ENCODE measurements at regions not wholly inside any gene's neighbourhood (a gene's known extent, or its start where the extent isn't known, plus 50 kb on each side); places are given as distances from the start of the nearest gene placed in this dataset.

DNA sequence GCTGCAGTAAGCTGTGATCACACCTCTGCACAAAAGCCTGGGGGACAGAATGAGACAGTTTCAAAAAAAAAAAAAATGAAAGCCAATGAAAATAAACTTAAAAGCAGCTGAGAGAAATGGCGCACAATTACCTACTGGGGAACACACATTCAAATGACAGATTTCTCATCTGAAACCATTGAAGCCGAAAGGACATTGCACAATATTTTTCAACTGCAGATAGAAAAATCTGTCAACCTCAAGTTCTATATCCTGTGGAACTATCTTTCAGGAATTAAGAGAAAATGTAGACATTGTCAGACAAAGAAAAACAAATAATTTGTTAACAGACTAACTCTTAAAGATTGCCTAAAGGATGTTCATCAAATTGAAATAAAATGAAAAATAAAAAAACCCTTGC, 442.8 kb downstream of the MATN1 start:
- no peak for DNase-seq

DNA sequence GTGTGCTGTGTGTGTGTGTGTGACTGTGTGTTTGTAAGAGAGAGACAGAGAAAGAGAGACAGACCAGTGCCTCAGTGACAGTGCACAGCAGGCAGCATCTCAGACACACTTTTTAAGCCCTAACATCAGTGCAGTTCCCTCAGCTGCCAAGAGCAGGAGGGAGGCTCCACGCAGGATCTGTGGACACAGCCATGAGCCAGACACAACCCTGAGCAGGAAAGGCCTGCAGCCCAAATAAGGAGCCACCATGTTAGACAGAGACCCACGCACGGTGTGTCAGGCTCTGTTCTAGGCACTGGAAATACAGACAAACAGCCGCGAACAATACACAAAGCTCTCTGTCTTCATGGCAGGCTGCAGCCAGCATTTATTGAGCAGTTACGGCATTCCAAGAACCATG, 445.5 kb downstream of the MATN1 start:
- no peak for DNase-seq

DNA sequence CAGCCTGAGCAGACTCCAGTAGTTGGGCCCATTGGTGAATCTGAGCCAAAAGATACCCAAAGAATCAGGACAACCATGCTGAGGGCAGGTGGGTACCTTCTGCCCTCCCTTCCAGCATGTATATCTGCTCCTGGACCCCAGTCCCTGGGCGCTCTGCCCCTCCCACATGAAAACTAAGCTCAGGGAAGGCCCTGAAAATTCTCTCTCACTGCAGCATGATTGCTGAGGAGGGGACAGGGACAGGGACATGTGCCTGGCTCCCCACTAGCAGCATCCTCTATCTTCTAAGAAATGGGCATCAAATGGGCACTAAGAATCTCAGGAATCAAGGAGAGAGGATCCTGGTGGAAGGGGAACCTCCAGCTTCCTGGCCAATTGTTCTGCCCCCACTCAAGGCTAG, 446.0 kb downstream of the MATN1 start:
- no peak for DNase-seq

DNA sequence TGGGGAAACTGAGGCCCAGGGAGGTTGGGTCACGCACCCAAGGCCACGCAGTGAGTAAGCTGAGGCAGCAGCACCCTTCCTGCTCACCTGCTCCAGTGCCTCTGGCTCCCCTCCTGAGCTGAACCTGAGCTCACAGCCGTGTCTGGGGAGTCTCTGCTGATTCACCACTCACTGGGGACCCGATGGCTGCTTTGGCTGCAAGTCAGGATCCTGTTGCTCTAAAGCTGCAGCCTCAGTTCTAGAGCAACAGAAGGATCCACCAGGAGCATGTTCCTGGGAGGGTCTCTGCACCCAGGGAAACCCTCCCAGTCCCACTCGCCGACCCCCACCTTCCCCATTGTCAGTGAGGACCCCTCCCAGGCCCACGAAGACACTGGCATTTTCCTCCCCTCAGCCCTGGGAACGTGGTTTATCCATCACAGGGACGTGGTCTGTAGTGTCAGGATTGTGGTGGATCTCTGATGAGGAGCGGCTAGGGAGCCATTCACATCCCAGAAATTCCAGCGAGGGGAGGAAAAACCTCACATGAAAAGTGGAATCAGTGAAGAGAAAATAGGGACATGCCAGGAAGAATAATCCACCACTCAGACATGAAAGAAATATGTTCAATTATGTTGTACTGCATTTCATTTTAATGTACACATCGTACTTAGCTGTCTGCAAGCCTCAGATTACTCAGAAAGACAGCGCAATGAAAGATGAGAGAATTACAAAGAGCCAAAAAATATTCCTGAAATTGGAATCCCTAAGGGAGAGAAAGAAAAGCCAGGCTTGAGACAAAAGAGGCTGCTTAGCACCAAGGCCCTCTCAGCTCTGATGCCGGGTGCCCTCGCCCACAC, 447.2 kb downstream of the MATN1 start:
- no peak for DNase-seq

DNA sequence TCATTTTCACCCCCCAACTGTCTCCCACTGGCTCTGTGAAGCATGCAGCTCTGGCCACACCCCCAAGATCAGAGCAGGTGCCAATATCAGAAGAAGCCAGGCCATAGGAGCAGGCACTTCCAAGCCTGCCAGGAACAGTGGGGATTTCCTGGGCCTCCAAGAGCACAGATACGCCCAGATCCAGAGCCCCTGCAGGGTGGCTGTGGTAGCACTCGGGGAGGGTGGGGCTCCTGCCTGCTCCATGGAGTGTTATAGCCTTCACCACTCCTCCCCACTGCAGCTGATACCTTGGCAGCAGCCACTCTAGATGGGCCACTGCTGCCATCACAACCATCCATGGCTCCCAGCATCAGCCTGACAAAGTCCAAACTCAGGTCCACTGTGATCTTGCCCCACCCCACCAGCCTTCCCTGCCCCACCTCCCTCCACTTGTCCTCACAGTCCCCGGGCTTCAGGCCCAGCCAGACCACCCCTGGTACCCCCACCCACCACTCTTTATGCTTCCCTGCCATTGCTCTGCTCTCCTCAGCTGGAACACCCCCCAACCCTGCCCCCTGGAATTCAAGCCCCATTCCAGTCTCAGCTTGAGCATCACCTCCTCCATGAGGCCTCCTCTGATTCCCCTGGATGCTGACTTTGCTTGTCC, 448.3 kb downstream of the MATN1 start:
- no peak for DNase-seq

DNA sequence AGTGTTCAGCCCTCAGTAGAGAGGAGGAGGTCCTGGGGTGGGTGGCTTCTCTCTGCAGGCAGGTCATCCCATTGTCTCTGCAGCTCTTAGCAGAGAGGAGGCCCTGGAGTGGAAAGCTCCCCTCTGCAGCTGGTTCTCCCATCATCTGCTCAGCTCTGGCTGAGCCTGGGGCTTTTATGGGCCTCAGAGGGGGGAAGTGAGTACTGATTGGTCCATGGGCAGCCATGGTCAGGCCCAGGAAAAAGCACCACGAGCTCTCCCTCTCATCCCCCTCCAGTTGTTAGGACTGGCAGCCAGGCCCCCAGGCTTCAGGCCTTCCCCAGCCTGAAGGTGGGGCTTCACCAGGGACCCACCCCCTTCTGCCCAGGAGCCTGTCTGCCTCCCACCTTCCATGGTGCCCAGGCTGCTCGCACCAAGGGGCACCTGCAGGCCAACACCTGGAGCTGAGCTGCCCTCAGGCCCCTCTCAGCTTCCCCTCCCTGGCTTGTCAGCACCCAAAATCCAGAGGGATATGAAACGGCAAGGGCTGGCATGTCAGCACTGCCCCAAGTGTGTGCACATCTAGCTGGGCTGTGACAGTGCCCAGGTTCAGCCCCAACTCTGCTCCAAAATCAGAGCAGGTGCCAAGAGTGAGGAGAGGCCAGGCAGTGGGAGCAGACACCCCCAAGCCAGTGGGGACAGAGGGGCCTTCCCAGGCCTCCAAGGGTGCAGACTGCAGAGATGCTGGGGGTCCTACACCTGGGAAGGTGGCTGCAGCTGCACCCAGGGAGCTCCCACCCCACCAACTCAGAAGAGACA, 449.0 kb downstream of the MATN1 start:
- DNase-seq, result no peak

DNA sequence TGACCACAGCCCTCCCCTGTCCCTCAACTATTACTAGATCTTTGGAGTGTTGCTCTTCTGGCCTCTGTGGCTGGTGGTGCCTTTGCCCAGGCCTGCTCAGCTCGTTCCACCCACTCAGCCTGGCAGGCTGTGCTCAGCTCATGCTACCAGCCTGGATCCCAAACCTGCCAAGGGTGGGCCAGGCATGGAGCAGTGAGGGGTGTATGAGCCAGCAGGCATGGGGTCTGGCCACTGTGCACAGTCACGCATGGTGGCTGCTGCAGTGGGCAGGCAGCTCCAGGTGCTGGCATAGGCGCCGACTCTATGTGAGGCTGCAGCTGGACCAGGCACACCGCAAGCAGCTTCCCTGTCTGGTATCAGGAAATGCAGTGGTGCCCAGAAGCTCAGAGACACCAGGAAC, 449.9 kb downstream of the MATN1 start:
- DNase-seq, result no peak

DNA sequence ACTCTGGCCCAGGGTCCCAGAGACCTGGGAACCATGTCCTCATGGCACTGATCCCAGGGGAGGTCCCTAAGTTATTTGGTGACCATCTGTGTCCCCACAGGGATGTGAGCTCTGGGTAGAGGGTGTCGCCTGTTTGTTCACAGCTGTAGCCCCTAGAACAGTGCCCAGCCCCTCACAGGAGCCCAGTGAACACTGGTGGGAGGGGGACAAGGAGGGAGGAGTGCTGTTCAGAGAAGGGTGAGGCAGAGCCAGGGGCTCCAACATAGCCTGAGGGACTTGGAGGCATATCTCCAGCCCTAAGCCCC, 450.4 kb downstream of the MATN1 start:
- DNase-seq, result no peak

DNA sequence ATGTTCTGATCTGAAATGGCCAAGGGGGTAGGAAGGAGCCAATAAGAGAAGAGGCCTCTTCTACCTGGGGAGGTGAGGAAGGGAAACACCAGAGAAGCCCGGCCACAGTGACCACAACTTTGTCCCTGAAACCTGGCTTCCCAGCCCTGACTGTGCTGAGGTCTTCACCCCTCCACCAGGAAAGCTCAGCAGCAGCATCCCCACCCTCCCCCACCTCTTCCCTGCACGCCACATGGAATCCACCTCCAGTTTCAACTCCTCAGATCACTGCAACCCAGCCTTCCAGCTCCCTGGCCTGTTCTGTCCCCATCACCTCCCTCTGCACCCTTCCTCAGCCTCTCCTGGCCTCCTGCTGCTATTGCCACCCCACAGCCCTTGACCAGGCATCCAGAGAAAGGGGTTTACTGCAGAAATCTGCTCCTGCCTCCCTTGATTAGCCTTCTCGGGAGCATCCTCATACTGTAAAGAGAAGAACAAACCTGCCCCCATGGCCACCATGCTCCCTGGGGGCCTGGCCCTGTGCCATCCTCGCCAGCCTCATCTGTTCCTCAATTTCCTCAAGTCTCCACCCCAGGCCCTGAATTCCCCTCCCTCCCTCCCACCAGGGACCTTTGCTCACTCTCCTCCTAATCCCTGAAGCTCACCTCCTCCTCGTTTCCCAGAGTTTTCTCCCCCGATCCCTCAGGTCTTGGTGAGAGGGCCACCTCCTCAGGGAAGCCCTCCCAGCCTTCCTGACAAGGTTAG, 450.9 kb downstream of the MATN1 start:
- no peak for DNase-seq

DNA sequence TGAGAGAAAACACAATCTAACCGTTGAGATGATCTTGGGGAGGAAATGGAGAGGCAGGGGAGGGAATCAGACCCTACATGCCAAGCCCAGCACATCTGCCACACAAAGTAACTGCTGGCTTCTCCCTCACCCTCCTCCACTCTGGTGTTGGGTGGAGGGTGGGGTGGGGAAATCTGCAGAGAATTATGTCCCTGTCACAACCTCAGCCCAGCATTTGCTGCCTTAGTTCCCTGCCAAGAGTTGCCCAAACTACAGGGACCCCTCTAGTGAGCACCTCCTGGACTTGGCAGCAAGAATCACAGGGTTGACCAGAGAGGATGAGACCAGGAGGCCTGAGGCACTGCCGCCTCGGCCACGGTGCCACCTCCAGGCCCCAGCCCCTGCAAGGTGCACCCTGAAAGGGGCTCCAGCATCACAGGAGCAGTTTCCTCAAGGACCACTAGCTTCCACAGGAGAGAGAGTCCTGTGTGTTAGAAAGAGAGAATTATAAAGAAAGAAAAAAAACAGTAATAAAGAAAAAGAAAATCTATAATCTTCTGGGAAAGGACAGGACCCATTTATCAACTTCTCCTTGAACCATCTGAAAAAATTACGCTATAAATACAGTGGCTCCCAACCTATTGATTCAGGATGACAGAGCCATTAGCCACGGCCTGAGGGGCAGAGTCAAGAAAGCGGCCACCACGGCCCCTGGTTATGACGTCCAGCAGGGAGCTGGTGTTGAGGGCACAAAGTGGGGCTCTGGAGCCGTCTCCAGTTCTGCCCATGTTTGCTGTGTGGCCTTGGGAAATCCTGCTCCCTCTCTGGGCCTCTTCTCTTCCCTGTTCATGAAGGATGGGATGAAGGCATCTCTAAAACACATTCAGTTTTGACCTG, 451.7 kb downstream of the MATN1 start:
- no peak for DNase-seq

DNA sequence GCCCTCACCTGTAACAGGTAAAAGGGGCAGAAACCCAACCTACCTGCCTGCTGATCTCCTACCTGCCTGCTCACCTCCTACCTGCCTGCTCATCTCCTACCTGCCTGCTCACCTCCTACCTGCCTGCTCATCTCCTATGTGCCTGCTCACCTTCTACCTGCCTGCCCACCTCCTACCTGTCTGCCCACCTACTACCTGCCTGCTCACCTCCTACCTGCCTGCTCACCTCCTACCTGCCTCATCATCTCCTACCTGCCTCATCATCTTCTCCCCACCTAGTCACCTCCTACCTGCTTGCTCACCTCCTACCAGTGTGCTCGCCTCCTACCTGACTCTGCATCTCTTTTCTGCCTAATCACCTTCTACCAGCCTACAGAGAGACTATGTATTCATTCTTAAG, 452.9 kb downstream of the MATN1 start:
- DNase-seq, result no peak

DNA sequence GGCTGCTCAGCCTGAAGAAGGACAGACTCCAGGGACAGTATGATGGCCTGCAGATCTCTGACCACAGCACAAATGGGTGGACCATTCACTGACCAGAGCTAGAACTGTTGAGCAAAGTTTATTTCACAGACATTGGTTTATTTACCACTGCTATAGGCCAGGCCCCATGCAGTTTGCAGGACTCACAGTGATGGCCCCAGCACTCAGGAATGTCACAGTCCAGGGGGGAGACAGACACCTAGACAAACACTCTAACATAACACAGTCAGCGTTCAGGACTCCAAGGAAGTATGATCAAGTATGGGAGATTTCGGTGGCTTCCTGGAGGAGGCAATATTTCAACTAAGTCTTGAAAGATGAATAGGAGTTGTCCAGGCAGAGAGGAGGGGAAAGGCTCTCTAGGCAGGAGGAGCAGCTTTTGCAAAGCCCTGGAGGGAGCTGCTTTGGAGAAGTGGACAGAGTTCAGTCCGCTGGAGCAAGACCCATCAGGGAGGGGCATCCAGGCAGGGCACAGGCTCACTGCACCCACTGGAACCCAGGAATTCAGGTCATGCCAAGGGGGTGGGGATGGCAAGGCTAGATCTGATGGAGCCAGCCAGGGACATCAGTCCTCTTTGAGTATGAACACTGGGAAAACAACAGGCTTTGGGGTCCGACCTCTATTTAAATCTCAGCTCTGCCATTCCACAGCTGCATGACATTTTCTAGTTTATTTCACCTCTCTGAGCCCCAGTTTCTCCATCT, 454.3 kb downstream of the MATN1 start:
- no peak for DNase-seq

DNA sequence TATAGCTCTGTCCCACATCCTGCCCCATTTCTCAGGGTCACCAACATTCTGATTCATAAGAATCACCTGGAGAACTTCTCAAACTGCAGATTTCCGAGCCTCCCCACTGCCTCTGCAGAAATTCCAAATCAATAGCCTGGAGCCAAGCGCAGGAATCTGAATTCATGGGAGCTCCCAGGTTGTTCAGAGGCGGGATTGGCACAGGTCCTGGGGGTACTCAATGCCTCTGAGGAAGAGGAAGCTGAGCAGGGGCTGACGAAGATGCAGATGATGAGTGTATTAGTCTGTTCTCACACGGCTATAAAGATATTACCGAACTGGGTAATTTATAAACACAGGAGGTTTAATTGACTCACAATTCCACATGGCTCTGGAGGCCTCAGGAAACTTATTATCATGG, 455.5 kb downstream of the MATN1 start:
- no peak for DNase-seq

DNA sequence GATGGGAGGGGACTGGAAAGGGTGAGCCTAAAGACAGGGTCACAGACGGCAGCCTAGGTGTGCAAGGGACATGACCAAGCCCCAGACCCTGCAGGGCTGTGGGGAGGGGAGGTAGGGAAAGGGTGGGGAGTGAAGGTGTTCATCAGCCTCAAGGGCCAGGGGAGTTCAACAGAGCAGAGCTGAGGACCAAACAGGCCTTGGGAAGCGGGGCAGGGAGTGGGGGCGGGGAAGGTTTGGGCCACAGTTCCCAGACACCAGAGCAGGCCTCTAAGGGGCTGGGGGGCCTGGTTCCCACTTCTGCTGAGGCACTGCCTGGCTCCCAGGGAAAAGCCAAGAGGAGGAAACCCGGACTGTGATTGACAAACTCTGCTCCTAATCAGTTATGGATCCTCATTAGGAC, 456.3 kb downstream of the MATN1 start:
- DNase-seq, result no peak

DNA sequence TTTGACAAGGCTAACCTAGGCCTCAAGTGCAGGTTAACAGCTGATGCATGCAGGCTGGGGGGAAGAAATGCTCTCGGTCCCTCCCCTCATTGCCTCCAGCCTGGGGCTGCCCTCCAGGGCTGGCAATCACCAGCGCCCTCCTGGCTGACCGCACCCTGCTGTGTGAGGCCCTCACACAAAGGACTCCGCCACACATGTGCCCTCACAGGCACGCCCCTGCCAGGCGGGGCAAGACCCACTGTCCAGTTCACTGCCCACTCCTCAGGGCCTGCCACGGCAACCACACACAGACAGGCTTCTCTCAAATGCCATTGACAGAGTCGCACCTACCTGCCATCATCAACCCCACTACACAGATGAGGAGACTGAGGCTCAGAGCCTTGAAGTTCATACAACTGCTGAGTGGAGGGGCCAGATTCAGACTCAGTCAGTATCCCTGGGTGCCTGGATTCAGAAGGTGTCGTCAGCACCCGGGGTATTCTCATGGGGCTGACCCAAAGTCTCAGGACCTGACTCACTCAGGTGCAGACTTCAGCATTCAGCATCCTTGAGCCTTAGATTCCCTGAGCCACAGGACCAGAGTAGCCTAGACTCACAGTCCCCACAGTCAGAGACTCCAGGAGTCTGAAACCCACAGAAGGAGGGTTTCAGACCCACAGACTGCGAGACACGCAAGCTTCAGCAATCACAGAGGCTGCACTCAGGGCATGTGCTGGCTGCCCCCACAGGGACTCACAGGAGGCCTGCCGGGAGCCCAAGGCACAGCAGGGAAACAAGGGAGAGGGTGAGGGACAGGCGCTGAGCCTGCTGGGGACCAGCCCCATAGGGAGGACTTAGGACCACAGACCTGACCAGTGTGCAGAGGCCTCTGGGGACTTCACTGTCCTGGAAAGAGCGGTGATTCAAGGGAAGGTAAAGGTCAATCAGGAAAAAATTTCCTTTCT, 458.0 kb downstream of the MATN1 start:
- DNase-seq, result no peak

DNA sequence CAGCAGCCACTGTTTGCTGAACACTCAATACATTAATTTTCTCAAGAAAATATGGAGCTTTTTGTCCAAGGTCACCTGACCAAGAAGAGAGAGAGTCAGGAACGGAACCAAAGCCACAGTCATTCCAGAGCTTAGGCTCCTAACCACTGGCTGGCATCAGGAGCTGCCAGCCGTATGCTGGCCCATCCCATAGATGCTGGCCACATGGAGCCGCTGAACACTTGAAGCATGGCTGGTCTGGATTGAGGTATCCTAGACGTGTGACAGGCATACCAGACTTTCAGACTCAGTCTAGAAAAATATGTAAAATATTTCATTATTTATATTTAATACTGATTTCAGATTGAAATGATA, 458.7 kb downstream of the MATN1 start:
- DNase-seq, result no peak

DNA sequence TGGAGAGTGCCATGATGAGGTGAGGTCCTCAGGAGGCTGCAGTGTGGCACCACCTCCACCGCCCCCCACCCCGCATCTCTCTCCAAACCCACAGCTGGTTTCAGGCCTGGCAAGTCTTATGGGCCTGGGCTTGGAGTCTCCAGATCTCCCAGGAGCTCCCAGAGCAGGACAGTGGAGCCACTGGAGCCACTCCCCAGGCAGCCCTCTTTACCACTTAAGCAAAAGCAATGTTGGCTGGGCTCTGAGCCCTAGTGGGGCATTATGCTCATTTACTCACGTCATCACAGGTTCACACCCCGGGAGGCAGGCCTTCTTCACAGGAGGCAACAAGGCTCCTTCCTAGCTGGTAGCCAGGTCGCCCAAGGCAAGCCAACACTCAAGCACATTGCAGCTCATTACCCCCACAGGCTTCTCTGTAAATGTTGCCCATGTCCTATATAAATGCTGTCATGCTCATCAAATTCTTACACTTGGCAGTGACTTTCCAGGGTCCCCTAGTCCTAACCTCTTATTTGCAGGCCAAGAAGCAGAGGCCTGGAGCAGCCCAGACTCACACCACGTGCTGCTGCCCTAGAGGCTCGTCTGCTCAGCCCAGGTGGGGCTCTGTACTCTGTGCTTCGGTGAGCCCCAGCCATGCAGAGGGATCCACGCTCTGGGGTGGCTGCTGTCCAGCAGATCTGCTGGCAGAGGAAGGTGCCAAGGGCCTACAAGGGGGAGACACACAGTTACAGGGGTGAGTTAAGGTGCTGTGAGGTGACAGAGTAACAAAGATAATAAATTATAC, 459.3 kb downstream of the MATN1 start:
- no peak for DNase-seq

DNA sequence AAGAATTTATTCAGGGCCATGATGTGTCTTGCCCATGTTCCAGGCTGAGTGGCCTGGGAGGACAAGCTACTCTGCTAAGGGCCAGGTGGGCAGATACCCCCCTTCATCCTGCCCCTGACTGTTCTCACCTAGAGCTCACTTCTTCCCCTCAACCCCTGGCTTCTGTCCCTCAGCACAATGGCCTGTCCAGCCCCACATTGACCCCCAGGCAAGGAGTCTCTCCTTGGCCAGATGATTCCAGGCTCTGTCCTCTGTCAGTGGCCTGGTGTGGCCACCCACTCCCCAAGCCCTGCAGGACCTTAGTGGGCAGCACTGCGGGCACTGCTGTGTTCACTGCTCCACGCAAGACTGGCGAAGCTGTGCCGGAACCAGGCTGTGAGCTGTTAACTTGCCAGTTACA, 460.0 kb downstream of the MATN1 start:
- DNase-seq, result no peak

DNA sequence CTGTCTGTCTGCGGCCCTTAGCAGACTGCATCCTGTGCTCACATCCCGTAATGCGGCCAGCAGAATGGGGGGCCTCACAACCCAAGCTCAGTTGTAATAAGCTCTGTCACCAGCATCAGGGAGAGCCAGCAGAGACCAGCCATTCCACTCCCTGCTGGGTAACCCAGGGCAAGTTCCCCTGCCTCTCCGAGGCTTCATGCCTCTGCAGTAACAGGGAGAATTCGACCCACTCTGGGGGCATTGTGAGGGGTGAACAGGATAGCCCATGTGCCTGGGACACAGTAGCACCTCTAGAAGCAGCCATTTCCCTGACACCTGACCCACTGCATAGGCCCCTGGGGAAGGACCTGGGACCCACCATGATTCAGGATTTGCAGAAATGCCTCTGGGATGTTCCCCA, 461.2 kb downstream of the MATN1 start:
- no peak for DNase-seq

DNA sequence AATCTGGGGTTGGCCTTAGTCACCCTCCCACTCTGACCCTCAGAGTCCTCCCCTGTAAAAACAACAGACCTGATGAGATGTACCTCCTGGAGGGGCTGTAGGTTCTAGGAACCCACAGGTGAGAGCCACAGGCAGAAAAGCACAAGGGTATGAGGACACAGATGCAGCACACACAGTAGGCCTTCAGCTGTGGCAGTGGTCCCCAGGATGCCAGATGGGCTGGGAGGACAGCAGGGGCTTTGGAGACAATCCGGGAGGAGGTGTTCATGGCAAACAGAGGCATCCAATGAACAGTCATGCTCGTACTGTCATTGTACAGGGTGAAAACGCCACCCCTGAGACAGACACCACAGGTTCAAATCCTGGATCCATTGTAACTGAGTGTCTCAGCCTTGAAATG, 463.1 kb downstream of the MATN1 start:
- no peak for DNase-seq

Measured in NCI-H1048 (cell line).